SIG-M5 treated with dmso at 0.1 percent for 504 hours (cell line): ENCODE measurements at regions not wholly inside any gene's neighbourhood (a gene's known extent, or its start where the extent isn't known, plus 50 kb on each side); places are given as distances from the start of the nearest gene placed in this dataset.
A peak's percentile ranks its signal among the peaks of the same experiment; 100 is the strongest.
"Not testable (repeated sequence)": the region's sequence is repeated elsewhere in the genome, so short reads cannot be mapped to it uniquely, and the experiment has no call there.

Experiments
- DNase-seq: peaks from one replicate; lab custom pipeline; 2025; ENCODE audit not compliant: unreplicated experiment; lab: John Stamatoyannopoulos, UW

- no peak for DNase-seq
Observed at GRCh38 chr9:124164811-124165210, 92.9 kb upstream of the NEK6 start.

GRCh38 chr9:124174433-124174832 lies 83.3 kb upstream of the NEK6 start:
- DNase-seq = peak; percentile 19

DNA sequence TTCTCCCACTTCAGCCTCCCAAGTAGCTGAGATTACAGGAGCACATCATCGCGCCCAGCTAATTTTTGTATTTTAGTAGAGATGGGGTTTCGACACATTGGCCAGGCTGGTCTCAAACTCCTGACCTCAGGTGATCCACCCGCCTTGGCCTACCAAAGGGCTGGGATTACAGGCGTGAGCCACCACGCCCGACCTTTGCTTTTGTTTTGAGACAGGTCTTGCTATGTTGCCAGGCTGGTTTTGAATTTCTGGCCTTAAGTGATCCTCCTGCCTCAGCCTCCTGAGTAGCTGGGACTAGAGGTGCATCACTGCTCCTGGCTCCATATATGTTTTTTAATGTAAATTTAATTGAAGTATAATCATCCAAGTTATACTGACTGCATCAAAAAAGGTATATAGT lies 80.2 kb upstream of the NEK6 start:
- not testable (repeated sequence) for DNase-seq

DNA sequence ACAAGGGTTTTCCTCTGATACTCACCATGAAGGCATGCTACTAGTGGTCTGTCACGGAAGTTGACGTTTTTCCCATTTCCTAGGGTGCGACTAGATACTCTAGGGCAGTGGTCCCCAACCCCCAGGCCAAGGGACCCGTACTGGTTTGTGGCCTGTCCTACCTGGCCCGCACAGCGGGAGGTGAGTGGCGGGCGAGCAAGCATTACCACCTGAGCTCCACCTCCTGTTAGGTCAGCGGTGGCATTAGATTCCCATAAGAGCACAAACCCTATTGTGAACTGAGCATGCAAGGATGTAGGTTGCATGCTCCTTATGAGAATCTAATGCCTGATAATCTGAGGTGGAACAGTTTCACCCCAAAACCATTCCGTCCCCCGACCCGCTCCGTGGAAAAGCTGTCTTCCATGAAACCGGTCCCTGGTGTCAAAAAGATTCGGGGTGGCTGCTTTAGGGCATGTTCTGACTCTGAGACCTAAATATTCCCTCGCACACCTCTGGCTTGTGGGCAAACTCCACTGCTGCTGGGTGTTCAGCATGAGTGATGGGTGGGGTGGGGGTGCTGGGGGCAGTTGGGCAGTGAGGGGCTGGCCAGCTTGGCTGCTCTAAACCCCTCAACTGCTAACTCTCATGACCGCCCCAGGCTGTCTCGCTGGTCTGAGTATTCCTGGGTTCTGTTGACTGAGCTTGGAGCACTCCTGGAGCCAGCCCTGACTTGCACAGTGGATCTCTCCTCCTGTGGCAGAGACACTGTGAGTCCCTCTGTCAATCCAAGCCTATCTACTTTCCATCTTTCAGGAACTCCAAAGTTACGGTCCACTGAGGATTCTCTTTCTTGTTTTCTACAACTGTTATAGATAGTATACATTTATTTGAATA lies 78.3 kb upstream of the NEK6 start:
- DNase-seq = no peak

DNA sequence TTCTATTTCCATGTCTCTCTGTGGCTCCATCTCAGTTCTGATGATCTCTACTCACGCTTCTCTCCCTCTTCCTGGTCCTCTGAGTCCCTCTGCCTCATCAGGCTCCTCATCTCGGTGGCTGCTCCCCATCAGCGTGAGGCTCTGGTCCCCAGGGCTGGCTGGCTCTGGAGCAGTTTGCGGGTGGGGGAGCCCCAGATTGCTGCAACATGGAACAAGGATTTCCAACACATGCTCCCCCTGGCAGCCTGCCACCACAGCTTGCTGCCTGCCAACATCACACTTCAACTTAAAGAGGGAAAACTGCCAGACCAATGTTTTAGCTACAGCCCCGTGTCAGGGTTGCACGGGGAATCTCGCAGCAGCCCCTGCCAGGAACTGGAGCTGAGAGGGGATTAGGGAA lies 77.2 kb upstream of the NEK6 start:
- no peak for DNase-seq

- DNase-seq = no peak
Observed at GRCh38 chr9:124182741-124183140, 75.0 kb upstream of the NEK6 start.

- DNase-seq = no peak
Observed at GRCh38 chr9:124183772-124184171, 74.0 kb upstream of the NEK6 start.

DNA sequence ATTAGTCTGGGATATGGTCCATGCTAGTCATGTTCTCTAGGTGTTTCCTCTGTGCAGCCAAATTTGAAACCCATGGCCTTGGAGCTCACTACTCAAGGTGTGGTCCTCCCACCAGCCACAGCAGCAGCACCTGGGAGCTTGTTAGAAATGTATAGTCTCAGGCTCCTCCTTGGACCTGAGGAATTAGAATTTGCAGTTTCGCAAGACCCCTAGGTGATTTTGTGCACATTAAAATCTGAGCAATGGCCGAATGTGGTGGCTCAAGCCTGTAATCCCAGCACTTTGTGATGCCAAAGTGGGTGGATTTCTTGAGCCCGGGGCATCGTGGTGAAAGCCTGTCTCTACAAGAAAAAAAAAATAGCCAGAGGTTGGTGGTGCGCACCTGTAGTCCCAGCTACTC lies 72.3 kb upstream of the NEK6 start:
- DNase-seq = no peak

DNA sequence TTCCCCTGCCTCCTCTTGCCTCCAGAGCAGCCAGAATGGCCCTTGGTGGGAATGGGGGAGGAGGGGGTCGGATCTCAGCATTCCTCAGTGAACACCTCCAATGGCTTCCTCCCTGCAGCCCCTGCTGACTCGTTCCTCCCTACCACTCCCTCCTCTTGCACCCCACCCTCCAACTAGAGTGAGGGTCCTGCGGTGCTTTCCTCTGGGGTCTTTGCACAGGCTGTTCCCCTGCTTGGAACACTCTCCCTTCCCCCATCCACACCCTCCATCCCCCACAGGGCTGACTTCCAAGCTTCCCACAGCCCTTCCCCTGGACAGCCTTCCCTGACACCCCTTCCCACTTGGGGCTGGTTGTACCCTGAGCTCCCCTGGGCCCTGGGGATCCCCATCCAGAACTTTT lies 70.4 kb upstream of the NEK6 start:
- no peak for DNase-seq

DNA sequence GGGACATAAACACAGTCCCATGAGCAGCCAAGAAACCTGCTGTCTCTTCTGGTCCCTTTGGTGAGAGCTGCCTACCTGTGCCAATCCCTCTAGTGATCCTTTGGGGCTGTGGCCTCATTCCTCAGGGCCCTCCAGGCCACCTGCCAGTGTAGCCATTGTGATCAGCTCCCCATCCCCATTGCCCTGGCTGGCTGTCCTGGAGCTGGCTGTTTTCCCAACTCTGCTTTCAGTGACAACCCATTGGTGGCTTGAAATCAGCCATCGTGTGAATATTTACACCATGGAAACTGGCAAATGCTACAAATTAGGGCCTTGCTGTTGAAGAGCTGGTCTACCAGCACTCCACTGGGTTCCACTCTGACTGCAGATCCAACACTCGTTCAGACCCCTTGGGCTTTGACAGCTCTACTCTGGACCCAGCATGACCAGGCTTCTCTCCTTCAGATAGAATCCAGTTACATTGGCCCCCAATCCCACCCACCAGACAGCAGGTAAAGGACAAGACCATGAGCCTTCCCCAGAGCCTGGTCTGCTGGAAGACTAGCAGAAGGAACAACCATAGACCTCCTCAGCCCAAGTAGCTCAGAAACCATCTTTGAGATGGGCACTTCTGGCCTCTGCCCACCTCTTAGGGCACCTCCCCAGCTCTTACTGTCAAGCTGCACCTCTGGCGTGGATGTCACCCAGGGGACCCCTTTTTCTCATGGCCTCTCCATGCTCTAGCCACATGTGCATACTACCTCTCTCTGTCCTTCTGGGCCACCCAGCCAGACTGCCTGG lies 69.2 kb upstream of the NEK6 start:
- no peak for DNase-seq

DNA sequence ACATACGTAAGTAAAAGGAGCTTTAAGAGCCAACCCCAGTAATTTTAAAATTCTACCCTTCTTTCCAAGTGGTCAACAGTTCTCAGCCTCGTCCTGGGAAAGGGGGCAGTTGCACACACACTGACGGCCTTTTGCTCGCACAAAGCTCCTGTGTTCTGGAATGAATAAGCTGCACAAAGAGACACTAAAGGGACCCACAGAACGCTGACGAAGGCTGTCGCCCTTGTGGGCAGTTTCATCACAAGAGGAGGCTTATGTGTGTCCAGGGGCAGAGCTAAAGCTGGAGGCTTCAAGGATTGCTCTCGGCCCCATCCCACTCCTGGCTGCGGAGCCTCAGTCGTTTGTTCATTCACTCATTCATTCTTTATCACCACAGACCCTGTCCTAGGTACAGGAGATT lies 67.0 kb upstream of the NEK6 start:
- no peak for DNase-seq

DNA sequence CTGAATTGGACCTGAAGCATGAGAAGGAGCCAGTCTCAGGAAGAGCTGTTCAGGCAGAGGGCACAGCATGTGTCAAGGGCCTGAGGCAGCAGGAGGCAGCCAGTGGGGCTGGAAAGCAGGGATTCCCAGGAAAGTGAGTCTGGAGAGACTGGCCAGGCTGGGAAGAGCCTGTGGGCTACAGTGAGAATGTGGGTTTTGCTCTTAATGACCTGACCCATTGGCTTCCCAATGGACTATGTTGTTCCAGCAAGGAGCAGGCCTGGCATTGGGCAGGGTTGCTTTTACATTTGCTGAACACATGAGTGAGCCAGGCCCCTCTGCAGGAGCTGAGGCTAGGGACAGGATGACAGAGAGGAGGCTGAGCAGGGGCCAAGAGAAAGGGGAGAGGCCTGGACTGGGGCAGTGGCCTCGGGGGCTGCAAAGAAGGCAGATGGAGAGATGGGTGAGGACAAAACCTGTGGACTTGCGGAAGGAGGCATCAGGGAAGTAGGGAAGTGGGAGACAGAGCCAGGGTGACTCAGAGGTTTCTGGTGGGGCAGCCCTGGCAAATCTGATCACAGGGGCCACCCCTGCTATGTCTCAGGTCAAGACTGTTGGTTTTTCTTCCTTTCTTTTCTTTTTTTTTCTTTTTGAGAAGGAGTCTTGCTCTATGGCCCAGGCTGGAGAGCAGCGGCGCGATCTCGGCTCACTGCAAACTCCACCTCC lies 65.9 kb upstream of the NEK6 start:
- DNase-seq = no peak

DNA sequence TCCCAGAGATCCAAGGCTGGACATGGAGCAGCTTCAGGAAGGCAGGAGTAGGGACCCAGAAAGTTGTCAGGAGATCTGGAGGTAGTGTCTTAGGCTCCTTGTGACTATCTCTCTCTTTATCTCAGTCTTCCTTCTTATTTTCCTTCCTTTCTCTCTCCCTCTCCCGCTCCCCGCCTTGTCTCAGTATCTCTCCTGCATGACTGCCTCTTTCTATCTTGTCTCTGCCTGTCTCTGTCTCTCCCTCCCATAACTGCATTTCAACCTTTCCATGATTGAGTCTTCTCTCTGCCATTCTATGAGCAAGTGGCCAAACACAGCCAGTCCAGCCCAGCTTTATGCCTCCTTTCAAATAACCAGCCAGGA lies 61.0 kb upstream of the NEK6 start:
- DNase-seq = no peak

DNA sequence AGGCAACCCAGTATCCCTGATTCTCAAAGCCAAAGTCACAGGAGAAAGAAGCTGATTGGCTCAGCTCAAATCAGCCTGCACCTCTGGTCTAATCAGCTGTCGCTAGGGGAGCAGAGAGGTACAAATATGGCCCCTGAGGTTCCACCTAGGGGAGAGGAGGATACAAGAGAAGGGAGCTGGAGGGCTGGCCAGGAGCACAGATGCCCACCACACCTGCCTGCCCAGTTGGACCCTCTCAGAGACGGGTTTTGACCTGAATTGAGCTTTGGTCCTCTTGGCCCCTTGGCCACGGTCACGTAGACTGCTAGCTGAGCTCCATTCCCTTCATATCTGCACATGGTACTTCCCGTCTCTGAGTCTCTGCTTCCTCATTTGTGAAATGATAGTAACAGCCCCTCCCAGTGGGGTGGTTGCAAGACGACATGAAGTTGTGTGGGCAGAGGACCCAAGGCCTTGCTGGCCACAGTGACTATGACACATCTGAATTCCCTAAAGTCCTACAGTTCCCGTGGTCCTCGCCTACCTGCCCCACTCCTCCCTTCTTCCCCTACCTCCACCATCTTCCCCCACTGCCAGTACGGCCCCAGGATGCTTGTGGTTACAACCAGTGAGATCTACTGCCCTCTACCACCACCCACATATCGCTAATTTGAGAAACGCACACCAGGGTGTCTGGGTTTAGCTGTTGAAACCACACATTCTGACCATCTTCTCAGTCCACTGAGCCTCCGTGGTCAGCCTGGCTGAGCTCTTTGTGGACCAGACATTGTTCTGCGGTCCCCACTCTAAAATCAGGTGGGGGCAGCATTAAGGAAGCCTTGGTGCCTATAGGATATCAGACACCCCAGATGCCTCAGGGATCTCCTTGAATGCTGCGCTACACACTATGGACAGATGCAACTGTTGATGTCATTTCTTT lies 60.3 kb upstream of the NEK6 start:
- DNase-seq = peak; percentile 97

- DNase-seq = no peak
Observed at GRCh38 chr9:124198331-124198730, 59.4 kb upstream of the NEK6 start.

DNA sequence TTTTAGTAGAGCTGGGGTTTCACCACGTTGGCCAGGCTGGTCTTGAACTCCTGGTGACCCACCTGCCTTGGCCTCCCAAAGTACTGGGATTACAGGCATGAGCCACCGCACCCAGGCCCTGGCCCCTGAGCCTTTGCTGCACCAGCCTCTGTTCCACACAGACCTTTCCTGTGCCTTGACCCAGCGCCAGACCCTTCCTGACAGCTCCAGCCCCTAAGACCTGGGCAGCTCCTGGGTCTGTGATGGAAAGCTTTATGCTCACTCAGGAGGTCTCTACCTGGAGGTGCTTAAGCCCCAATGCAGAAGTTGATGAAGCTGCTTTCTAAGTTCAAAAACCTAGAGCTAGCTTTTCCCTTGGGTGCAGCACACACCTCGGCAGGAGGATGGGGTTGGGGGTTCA lies 58.8 kb upstream of the NEK6 start:
- no peak for DNase-seq

DNA sequence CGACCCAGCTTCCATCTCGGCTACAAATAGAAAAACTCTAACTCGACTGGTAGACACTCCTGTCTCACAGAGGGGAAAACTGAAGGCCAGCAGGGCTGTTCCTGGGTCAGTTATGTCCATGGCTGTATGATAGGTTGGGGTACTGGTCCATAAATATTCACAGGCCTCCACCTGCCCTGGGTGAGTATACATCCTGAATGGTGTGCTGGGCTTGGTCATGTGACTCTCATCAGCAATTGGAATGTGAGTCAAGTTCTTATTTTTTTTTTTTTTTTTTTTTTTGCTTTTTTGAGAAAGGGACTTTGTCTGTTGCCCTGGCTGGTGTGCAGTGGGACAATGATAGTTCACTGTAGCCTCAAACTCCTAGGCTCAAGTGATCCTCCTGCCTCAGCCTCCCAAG lies 58.3 kb upstream of the NEK6 start:
- DNase-seq = no peak

GRCh38 chr9:124202447-124202971 lies 55.2 kb upstream of the NEK6 start:
- peak; percentile 99 for DNase-seq

GRCh38 chr9:124205686-124206352 lies 51.9 kb upstream of the NEK6 start:
- DNase-seq = no peak

DNA sequence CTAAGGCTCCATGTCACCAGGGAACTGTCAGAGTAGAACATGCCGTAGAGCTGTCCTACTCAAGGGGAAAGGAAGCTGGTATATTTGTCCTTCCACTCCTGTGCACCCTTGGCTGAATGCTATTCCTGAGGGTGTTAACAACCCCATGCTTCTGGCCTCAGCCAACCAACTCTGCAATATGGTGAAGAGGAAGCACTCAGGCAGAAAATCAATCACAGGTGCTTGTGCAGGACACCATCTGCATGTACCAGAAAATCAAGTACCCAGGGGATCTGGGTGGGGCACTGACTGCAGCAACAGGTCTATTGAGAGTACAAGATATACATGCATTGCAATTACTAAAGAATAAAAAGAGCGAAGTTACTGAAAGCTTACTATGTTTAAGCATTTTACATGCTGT lies 51.4 kb upstream of the NEK6 start:
- DNase-seq = no peak
